ENCODE measurements at regions not wholly inside any gene's neighbourhood (a gene's known extent, or its start where the extent isn't known, plus 50 kb on each side); places are given as distances from the start of the nearest gene placed in this dataset.

DNA sequence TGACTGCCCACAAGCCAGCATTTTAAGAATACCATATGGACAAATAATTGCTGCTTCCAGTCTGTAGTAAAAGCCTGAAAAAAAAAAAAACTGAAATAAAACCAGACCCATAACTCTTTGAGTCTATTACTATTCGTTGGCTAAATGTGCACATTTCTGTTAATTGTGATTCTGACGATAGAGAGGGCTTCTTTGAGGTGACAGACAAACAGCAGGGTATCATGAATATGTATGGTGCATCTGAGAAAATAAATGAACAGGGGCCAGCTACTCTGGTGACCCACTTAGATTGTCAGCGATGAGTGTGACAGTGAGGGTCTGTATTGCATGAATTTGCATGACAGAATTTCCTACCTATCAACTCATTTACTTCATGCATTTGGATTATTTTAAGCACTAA lies 427.8 kb upstream of the SOX11 start:
- no peaks in the 10 kb centered on the region for H3K27me3 ChIP-seq
- no peak overlapping the region for H3K4me3 ChIP-seq (replicated peaks in 1 of 3)
- H3K27ac ChIP-seq: no peak overlapping the region
- WGBS, 2 donors: 68 to 74% methylated on average over 3 of the region's 3 CpGs
- DNase-seq: no peak
- intact Hi-C loops (cut with DNase I): no loop called here
- H3K36me3 ChIP-seq: no peaks in the 10 kb centered on the region
- H3K9me3 ChIP-seq: no peaks in the 10 kb centered on the region
- TF ChIP-seq CTCF (IDR thresholded peaks at IDR 0.05) (no peak), POLR2A (IDR thresholded peaks at IDR 0.05) (no peak)
- H3K4me1 ChIP-seq: no peaks in the 10 kb centered on the region

DNA sequence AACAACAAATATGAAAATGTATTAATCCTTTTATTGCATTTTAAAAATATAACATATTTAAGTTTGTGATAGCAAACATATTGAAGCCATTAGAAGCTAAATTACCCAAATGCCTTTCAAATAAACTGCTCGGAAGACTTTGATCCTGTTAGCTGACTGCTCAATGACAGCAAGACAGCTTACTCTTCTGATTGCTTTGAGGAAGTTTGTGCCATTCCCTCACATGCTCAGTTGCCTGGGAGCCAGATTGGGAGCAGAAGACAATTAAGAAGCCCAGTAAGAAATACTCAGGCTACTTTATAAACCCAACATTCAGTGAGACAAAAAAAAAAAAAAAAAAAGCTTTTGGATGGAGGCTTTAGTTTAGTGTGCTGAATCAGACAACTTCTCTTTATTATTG lies 407.1 kb upstream of the SOX11 start:
- H3K27me3 ChIP-seq: no peaks in the 10 kb centered on the region
- no peaks in the 10 kb centered on the region for H3K9me3 ChIP-seq
- 81 to 83% methylated on average over 1 of the region's 1 CpG for WGBS, 2 donors
- TF ChIP-seq POLR2A (IDR thresholded peaks at IDR 0.05) (no peak), CTCF (IDR thresholded peaks at IDR 0.05) (no peak)
- H3K36me3 ChIP-seq: no peaks in the 10 kb centered on the region
- no peak overlapping the region for H3K27ac ChIP-seq
- H3K4me1 ChIP-seq: no peaks in the 10 kb centered on the region
- intact Hi-C loops (cut with DNase I): no loop called here
- no peak for DNase-seq
- no peak overlapping the region for H3K4me3 ChIP-seq (replicated peaks in 1 of 3)

DNA sequence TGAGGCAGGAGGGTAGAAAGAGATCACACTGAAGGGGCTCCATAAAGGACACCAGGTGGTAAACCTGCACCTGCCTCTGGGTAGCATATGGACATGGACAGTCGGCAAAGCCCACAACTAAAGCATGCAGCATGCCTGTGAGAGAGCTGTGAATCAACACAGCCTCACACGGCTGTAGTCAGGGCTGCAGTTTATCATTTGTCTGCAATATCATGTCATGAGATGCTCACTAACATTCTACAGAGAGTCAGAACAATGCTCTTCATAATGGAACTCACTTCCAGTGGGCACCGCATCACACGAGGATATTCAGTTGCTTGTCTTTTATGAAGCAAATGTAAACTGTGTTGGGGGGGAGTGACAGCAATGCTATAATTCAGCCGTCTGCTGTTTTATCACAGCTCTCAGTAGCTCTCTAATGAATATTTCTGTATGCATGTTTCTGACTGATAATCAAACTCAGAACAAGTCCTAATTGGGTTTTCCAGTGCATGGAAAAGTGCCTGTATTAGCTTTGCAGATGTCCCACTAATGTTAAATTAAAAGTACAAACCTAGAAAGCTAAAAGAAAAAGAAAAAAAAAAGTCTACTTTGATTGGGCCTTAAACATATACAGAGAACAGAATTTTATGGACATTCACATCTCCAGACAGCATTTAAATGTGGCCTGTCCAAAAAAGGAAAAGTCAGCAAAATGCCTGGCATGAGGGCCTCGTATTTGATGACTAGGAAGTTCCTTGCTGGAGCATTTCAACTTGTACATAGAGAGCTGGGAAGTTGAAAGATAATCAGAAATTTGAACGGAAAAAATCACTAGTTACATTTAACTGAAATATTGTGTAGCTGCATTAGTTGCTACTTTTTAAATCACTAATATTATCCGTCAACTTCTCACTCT lies 406.1 kb upstream of the SOX11 start:
- WGBS, 2 donors: 84 to 89% methylated on average over 8 of the region's 8 CpGs
- TF ChIP-seq POLR2A (IDR thresholded peaks at IDR 0.05) (no peak), CTCF (IDR thresholded peaks at IDR 0.05) (no peak)
- Histone ChIP-seq H3K4me3 (replicated peaks in 1 of 3) (no peak overlapping the region), H3K4me1 (no peaks in the 10 kb centered on the region), H3K36me3 (no peaks in the 10 kb centered on the region), H3K9me3 (no peaks in the 10 kb centered on the region), H3K27me3 (no peaks in the 10 kb centered on the region), H3K27ac (no peak overlapping the region)
- DNase-seq: no peak
- intact Hi-C loops (cut with DNase I): no loop called here

DNA sequence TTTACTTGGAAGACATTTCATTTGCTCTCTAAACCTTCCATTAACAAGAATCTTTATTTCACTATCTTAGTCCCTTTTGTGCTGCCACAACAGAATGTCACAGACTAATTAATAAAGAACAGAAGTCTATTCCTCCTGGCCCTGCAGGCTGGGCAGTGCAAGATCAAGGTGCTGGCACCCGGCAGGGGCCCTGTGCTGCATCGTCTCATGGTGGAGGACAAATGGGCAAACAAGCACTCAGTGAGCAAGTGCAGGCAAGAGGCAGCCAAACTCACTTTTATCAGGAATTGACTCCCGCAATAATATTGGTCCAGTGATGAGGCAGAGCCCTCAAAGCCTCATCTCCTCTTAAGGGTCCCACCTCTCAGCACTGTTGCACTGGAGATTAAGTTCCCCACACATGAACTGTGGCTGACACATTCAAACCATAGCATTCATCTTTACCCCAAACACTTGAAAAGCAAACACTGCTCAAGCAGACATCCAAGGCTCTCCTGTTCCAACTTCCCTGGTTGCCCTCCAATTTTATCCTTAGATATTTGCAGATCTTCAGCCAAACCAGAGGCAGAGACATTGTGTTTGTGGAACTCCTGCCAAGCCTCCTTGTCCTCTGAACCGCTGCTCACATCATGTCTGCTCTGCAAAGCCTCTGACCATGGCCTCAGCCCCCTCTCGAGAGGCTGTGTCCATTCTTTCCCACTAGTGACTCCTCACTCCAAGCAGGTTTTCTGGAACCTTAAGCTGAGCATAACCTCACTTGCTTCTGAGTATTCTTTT lies 404.4 kb upstream of the SOX11 start:
- no peak for DNase-seq
- Histone ChIP-seq H3K4me3 (replicated peaks in 1 of 3) (no peak overlapping the region), H3K9me3 (no peaks in the 10 kb centered on the region), H3K27ac (no peak overlapping the region), H3K36me3 (no peaks in the 10 kb centered on the region), H3K4me1 (no peaks in the 10 kb centered on the region), H3K27me3 (no peaks in the 10 kb centered on the region)
- WGBS, 2 donors: 78 to 87% methylated on average over 5 of the region's 5 CpGs
- intact Hi-C loops (cut with DNase I): no loop called here
- TF ChIP-seq POLR2A (IDR thresholded peaks at IDR 0.05) (no peak), CTCF (IDR thresholded peaks at IDR 0.05) (no peak)

All from thyroid gland (tissue), 4 donors.